ENCODE measurements at regions not wholly inside any gene's neighbourhood (a gene's known extent, or its start where the extent isn't known, plus 50 kb on each side); places are given as distances from the start of the nearest gene placed in this dataset.

GRCh38 chr5:30811298-30811697 lies 382.2 kb upstream of the CDH6 start:
- TF ChIP-seq CTCF (IDR thresholded peaks at IDR 0.05) (no peak), POLR2A (IDR thresholded peaks at IDR 0.05) (no peak)
